Pons (tissue), 1 donor: ENCODE measurements at regions not wholly inside any gene's neighbourhood (a gene's known extent, or its start where the extent isn't known, plus 50 kb on each side); places are given as distances from the start of the nearest gene placed in this dataset.
"Not testable (repeated sequence)": the region's sequence is repeated elsewhere in the genome, so short reads cannot be mapped to it uniquely, and the experiment has no call there.

Source experiments
- DNase-seq: peaks from one replicate; pipeline ENCODE4 v3.0.0-alpha.2; 2016; ENCODE audit warnings: low spot score

- DNase-seq = not testable (repeated sequence)
Measured at GRCh38 chr17:15860774-15861173, 84.2 kb upstream of the ADORA2B start.

DNA sequence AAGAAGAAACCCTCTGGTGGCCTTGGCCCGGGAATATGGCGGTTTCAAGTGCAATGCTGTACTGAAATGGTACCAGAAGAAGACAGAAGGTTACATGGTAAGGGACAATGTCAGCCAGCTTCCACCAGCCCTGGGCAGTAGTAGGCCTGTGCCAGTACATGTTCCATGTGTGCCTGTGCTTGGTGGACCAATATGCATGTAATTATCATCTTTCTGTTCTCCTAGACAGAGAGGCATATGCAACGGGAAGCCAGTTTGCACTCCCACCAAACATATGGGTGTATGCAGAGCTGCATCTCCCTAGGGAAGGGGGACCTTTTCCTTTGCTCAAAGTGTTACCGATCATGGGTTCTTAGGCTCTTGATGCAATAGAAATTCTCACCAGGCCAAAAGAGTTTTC is 80.9 kb upstream of the ADORA2B start:
- DNase-seq = not testable (repeated sequence)

GRCh38 chr17:15864472-15864871 is 80.5 kb upstream of the ADORA2B start:
- DNase-seq = not testable (repeated sequence)

DNA sequence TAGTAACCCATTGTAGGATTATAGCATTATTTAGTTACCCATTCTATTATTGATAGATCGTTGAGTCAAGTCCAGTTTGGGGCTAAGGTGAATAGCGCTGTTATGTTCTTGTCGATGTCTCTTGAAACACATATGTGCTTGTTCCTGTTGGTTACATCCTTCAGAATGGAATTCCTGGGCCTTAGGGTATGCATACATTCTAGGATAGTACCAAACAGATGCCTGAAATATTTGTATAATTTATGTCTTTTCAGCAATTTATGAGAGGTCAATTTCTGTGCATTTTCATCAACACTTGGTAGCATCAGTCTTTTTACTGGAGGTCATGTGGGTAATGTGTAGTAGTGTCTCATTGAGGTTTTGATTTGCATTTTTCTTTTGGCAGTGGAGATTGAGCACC is 78.9 kb upstream of the ADORA2B start:
- not testable (repeated sequence) for DNase-seq

GRCh38 chr17:15867331-15867730 is 77.6 kb upstream of the ADORA2B start:
- DNase-seq = not testable (repeated sequence)

- not testable (repeated sequence) for DNase-seq
Measured at GRCh38 chr17:15869868-15870267, 75.1 kb upstream of the ADORA2B start.

DNA sequence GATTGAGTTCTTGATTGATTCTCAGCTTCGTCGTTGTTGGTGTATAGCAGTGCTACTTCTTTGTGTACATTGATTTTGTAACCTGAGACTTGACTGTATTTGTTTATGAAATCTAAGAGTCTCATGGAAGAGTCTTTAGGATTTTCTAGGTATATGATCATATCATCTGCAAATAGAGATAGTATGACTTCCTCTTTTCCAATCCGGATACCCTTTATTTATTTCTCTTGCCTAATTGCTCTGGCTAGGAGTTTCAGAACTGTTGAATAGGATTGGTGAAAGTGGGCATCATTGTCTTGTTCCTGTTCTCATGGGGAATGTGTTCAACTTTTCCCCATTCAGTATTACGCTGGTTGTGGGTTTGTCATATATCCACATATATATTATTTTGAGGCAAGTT is 72.3 kb upstream of the ADORA2B start:
- not testable (repeated sequence) for DNase-seq

DNA sequence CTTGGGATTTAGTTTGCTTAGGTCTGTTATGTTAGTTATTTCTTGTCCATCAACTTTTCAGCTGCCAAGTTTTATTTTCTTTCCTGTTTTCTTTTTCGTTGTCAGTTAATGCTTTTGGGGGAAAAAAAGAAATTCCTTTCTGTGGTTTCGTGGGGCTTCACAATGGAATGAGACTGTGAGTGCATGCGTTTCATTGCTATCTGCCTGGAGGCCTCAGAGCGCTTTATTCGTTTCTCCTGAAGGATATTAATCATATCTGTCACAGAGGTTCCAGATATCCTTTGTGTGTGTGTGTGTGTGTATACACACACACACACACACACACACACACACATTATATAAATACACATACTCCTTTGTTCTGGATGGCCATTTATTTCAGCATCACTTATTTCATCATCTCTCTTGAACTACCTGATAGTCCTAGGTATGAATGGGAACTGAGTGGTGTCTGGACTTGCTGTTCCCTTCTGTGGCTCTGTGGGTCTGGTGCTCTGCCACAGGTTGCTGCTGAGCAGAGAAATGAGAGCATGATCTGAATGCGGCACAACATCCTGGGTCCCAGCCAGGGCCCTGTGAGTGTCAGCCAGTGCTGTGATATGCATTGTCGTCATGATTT is 66.9 kb upstream of the ADORA2B start:
- not testable (repeated sequence) for DNase-seq

DNA sequence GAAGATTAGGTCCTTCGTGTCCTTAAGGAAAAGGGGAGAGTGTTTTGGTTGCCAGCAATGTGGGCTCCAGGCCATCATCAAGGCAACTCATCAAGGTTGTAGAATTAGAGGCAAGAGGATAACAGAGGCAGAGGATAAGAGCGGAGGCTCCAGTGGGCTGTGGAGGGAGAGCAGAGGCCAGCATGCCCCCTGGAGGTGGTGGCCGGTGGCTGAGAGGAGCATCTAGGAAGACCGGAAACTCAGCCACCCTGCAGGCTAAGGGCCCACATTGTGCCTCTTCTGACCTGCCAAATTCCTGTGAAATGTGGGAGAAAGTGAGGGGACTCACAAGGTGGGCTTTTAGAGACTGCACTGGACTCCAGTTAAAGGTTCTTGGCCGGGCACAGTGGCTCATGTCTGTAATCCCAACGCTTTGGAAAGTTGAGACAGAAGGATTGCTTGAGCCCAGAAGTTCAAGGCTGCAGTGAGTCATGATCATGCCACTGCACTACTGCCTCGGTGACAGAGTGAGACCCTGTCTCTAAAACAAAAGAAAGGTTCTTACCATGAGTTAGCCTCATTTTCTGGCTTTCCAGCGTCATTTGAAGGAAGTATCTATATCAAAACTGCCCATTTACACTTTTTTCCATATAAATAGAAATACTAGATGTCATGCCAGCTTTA is 62.7 kb upstream of the ADORA2B start:
- DNase-seq = no peak

DNA sequence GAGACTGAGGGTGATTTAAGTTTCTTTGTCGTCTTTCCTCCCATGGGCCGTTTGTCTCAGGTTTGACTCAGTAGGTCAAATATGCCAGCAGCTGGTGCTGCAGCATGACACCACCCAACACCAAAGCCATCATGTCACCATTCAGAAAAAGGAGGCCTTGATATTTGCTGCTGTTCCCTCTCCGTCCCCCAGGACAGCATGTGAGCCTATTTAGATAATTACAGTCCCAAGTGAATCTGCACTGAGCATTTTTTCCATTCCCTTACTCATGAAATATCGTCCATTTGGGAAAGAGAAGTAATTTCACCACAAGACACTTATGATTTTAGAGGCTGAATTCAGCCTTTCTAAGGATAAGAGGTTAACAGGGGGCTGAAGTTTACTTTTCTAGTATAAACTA is 62.2 kb upstream of the ADORA2B start:
- DNase-seq = no peak

DNA sequence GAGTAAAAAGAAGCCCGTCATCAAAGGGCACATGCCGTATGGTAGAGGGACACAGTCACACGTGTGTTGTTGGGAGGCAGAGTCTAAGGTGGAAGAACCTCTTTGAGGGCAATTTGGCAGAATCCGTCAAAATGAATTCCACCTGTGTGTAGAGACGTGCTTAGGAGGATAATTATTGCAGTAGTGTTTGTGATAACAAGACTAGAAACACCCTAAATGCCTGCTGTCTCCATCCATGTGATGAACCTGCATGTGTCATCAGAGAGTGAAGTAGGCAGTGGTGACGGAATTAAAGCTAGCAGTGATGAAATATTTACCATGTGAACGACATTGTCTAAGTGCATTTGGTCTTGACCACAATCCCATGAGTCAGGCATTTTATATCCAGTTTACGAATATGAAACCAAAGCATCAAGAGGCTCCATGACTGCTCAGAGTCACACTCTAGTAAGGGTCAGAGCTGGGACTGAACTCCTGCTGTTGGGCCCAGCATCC is 61.3 kb upstream of the ADORA2B start:
- no peak for DNase-seq

DNA sequence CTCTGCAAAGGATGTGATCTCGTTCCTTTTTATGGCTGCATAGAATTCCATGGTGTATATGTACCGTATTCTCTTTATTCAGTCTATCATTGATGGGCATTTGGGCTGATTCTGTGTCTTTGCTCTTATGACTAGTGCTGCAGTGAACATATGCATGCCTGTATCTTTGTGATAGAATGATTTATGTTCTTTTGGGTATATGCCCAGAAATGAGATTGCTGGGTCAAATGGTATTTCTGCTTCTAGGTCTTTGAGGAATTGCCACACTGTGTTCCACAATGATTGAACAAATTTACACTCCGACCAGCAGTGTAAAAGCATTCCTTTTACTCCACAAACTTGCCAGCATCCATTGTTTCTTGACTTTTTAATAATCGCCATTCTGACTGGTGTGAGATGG is 60.2 kb upstream of the ADORA2B start:
- no peak for DNase-seq

DNA sequence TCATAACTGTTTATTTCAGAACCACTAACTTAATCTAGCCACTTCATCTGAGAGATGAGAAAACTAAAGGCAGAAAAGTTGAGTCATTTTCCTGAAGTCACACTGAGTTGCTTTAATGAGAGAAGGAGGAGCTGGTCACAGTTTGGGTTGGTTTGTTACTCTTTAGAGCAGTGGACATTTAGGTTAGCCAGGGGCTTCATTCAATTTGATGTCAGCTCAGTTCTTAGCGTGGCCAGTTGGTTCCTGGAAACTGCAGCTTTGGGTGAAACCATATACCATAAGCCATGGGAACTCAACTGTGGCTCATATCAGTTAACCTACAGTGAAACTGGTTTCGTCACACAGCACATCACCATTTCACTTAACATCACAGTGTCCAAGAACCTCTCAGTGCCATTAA is 59.2 kb upstream of the ADORA2B start:
- DNase-seq = no peak

DNA sequence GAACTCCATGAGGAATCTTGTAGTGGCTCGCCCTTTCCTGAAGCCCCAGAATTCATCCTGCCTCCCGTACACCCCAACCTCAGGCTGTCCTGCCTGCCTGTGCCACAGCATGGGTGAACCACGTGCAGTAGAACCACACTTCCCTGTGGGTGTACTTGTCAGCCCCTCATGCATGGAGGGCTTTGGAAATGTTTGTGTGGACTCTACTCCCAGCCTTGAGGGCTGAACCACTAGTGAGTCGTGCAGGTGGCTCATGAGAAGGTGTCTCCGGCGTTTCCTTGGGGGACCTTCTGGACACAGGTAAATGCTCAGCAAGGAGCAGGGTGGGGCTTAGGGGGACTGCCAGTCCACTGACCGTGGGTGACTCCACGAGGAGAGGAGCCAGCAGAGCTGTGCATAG is 58.7 kb upstream of the ADORA2B start:
- no peak for DNase-seq

DNA sequence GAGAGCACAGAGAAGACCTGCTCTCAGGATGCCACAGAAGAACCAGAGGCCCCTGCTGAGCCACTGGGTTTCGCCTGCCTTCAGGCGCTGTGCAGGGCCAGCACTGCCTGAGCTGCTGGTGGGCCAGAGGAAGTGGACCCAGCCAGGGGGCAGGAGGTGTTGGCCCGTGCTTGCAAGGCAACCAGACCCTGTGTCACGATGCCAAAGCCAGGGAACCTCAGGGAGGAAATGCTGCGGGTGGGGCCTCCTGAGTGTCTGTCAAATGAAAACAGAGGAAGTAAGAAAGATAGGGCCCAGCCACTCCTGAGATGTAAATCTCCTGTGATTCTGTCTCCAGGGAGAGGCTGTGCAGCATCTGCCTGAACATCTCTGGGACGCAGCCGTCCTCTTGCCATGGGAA is 58.1 kb upstream of the ADORA2B start:
- no peak for DNase-seq

- DNase-seq = no peak
Measured at GRCh38 chr17:15888436-15888835, 56.5 kb upstream of the ADORA2B start.

DNA sequence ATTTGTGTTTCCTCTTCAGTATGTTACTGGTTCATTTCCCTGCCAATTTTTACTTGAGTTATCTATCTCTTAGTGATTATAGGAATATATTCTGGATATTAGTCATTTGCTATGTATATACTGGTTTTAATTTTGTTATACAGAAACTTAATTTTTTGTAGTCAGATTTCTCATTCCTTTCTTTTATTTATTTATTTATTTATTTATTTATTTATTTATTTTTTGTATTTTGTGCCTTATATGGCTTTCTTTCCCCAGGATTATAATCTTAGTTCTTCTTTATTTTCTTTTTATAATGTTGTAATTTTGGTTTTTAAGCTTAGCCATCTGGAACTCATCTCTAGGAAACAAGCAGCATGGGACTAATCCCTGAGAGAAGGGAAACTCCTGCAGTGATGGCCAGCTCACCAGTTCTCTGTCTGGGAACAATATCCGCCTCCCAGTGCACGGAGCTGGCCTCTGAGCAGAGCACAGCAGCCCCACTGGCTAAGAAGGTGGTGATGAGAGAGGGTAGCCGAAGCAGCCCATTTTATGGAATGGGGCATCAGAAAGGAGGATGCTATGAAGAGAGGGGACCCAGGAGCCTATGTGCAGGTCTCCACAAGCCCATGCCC is 54.5 kb upstream of the ADORA2B start:
- DNase-seq = no peak

DNA sequence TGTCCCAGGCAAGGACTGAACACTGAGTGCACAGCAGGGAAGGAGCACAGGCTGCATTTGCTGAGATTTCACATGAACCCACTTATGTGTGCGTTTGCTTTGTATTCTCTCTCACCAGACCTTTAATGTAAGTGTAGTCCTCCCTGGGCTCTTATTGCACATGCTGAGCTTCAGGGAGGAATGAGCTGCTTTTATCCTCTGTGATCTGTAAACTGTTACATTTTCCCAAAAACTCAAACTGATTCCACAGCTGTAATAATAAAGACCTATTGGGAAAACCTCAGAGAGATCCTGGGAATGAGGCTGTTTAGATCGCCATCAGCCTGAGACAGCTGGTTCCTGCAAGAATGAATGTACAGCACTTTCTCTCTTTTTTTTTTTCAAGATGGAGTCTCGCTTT is 53.6 kb upstream of the ADORA2B start:
- DNase-seq = no peak

DNA sequence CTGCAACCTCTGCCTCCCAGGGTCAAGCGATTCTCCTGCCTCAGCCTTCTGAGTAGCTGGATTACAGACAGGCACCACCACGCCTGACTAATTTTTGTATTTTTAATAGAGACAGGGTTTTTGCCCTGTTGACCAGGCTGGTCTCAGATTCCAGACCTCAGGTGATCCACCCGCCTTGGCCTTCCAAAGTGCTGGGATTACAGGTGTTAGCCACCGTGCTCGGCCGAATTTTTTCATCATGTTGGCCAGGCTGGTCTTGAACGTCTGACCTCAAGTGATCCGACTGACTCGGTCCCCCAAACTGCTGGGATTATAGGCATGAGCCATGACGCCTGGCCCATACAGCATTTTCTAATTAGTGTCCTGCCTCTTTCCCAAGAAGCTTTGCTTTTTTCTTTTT is 52.7 kb upstream of the ADORA2B start:
- DNase-seq = no peak

DNA sequence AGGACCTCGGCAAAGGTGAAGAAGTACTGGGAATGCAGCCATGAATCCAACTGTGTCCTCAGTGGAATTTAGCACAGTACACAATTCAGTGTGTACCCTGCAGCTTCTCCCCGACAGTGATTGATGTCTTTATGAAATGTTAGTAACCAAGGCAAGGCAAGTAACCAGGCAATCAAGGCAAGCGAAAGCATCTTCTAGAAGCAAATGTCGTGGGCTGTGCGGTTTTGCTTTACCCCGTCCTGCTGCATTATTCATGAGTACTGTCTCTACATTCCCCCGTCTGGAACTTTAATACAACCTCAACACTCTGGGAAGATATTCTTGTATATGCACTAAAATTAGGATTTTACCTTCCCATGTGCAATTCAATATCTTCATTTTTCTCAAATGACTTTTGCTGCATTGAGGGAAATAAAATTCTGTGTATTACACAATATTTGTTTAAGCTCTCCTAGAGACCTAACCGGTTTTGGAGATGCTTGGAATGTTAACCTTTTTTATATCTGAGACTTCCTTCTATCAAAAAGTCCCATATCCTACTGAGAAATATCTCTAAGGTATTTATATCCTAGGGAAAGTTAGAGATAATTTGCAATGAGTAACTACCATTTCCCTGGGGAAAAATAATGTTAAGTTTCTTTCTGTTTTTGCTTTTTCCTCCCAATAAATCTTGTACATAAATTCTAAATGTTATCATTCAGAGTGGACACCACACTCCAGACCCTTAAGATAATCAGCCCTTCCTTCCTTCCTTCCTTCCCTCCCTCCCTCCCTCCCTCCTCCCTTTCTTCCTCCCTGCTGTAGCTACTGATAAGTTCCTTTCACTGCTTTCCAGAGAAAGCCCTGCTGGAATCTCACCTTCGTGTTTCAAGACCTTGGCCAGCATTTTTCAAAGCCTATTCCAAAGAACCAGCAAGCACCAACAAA is 51.9 kb upstream of the ADORA2B start:
- no peak for DNase-seq

- DNase-seq = no peak
Measured at GRCh38 chr17:15893658-15894024, 51.3 kb upstream of the ADORA2B start.

DNA sequence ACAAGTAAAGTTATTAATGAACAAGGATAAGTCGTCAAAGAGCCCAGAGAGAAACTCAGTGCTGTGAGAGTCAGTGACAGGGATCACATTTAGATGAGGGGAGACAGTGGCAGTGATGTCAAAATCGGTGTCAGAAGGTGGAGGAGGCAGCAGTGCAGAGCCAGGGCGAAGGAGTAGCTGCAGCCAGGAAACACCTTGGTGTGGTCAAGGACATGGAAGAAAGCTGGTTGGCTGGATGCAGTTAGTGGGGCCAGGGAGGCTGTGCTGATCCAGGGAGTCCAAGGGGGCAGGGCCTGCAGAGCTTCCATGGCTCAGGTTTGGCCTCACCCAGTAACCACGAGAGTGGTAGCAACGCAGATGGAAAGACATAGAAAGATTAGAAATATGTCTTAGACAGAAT is 50.7 kb upstream of the ADORA2B start:
- DNase-seq = no peak
